GF-D8 (cell line): ENCODE measurements at regions not wholly inside any gene's neighbourhood (a gene's known extent, or its start where the extent isn't known, plus 50 kb on each side); places are given as distances from the start of the nearest gene placed in this dataset.

Experiments used
- DNase-seq: peaks from one replicate; lab custom pipeline; 2025; lab: John Stamatoyannopoulos, UW

- no peak for DNase-seq
These were observed 164.8 kb downstream of the VEGFC start for GRCh38 chr4:176627916-176628315.

- no peak for DNase-seq
These were observed 161.1 kb downstream of the VEGFC start for GRCh38 chr4:176631611-176632010.
